ENCODE measurements at regions not wholly inside any gene's neighbourhood (a gene's known extent, or its start where the extent isn't known, plus 50 kb on each side); places are given as distances from the start of the nearest gene placed in this dataset.
"Not testable (repeated sequence)": the region's sequence is repeated elsewhere in the genome, so short reads cannot be mapped to it uniquely, and the experiment has no call there.

DNA sequence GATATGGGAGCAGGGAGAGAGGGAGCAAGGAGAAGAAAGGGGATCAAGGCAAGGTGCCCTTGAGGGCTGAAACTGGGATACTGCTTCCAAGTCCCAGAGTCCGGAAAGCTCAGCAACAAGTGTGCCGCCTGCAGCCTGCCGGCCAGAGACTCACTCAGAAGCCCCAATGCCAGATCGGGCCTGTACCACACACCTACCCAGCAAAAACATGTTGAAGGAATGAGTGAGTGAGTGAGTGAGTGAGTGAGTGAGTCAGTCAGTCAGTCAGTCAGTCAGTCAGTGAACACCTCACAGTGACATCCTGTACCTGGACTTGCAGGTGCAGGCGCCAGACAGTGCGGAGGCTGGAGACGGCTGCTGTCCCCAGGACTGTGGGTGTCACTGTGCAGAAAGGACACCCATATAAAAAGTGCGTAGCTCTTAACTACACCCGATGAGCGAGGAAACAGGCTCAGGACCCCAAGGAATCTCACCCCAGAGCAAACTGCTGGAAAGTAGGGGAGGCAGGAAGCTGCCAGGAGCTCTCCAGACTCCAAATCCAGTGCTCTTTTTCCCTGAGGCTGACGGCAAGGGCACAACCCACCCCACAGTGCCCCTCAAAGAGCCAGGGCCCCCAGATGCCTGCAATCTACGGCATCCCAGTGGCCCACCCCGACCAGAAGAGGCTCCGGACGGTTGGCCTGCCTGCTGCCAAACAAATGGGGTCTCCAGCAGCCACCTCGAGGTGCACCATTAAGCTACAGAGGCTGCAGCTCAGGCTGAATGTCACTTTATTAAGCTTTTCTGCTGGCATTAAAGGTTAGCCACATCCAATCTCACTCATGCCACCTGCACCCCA, 261.7 kb downstream of the NPHP4 start:
- DNase-seq = no peak

DNA sequence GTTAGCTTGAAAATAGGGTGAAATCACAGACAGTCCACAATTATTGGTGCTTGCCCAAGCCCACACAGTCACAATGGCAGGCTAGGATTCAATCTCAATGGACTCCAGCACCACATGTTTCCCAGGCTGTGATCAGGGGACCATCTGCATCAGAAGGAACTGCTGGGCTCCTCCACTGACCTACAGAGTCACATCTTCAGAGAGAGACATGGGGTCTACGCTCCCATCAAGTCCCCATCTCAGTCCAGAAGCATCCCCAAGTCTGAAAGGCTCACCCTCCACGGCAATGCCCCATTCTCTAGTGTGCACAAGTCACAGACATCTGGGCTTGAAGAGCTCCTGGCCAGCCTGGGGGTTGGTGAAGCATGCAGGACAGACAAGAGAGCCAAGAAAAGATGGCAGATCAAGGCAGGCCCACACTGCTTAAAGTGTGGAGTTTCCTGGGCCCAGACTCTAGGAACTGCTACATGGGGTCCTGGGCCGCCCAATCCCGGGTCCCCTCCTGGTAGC, 262.5 kb downstream of the NPHP4 start:
- no peak for DNase-seq

DNA sequence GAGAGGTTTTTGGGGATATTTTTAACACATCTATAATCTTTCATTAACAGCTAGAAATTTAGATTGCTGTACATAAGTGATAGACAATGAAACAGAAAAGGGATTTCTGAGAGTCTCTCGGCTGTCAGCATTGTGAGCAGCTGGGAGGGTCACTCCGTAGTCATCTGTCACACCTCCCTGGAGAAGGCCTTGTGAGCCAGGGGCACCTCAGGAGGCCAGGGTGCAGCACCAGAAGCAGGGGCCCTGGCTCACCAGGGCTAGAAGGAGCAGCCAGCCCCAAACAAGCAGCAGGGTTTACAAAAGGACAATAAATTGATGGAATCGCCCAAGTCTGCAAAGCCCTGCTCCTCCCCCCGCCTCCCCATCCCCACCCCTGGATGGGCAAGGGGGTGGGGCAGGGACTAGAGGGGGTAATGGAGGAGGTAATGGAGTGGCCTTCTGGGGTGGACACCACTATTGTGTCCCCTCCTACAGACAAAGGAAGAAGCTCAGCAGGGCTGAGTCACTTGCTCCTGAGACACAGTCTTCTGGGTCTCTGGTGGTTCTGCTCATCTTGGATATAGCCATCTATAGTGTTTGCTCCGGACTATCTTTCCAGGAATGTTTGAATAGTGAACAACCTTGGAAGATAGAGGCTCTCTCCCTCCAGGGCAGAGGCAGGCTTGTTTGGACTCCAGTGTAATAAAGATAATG, 263.4 kb downstream of the NPHP4 start:
- DNase-seq = no peak

DNA sequence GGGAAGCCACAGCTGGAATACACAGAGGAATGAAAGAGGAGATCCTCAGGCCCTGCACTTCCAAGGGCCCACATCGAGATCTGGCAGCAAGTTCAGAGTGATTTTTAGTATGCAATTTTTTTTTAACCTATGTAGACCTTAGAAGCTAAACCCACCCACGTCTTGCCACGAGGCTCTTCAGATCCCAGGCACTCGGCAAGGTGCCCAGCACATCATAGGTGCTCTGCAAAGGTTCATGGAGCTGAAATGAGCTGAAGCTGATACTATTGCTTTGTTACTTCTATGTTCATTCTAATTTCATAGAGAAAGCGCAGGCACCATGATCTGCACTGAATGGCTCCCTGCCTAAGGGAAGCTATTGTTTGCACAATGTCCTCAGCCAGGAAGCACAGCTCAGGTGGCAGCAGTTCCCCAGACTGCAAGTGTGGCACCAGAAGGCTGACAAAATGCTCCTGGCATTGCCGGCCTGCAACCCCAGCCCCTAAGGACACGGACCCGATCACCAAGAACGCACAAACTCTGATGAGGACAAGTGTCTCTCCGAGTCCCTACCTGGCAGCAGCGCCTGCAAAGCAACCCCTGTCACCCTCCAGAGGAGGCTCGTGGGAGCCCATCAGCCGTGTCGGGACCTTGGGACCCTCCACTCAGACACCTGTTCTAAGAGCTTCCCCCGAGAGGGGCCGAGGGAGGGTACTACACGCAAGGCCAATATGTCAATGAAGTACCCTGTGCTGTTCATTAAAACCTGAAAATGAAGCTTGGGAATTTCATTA, 264.2 kb downstream of the NPHP4 start:
- no peak for DNase-seq

DNA sequence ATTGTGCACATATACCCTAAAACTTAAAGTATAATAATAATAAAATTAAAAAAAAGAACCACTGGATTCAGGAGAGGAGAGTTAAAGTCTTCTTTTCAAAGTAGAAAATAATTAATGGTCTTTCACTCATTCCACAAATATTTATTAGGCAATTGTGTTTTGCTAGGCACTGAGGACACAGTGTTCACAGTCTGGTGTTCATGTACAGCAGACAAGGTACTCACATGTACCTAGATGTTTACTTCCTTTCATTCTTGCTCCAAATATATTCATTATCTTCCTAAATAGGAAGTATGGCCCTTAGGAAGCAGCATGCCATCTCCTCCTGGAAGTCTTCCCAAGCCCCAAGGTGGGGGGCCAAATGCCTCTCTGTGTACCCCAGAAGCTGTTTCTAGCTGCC, 265.0 kb downstream of the NPHP4 start:
- no peak for DNase-seq

DNA sequence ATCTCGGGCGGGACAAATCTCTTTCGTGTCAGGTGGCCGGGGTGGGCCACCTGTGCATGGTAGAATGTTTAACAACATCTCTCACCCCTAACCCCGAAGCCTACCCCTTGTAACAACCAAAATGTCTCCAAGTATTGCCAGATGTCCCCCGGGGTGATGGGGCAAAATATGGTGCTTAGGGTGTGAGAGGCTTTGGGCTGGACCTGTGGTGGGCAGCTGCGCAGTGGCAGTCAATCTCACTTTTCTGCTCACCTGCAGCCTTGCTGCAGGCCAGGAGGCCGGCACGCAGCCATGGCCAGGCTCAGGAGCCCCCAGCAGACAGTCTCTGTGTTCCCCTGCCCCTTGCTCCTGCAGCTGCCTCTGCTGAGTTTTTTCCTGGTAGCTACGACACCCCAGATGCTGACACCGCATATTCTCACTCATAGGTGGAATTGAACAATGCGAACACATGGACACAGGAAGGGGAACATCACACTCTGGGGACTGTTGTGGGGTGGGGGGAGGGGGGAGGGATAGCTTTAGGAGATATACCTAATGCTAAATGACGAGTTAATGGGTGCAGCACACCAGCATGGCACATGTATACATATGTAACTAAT, 265.5 kb downstream of the NPHP4 start:
- DNase-seq = not testable (repeated sequence)

DNA sequence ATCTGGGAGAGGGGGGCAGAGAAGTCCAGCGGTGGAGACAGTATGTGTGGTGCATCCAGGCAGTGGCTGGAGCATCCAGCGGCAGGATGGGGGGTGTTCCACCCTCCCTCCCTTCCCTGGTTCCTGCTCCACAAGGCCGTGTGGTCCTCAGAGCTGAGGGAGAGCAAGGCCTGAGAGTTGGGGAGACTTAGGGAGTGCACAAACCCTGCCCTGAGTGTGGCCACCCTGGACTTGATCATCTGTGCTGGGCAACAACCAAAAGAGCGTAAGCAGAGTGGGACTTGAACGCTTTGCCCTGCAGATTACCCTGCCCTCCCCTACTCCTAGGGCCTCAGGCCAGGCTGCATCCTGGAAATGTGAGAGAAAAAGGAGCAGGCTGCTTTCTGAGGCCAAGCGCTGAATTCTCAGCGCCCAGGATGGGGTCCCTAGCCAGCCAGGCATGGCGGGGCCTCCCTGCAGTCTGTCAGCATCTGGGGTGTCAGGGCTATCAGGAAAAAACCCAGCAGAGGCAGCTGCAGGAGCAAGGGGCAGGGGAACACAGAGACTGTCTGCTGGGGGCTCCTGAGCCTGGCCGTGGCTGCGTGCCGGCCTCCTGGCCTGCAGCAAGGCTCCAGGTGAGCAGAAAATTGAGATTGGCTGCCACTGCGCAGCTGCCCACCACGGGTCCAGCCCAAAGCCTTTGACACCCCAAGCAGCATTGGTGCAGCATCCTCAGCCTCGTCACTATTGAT, 266.2 kb downstream of the NPHP4 start:
- no peak for DNase-seq

DNA sequence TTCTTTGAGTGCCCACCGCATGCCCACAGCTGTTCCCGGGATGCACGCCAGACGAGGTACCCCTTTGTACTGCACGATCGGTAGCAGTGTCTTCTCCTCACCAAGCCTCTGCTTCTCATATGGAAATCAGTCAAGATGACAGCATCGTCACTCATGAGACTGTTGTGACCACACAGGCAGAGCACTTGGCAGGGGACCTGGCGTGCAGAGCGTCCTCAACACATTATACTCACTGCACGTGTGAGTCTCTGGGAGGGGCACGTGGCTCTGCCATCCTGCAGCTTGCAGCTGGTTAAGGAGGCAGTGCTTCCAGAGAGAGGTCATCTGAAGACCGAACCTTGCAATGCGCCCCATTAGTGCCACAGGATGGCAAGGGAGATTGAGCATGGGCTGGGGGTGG, 266.8 kb downstream of the NPHP4 start:
- no peak for DNase-seq

DNA sequence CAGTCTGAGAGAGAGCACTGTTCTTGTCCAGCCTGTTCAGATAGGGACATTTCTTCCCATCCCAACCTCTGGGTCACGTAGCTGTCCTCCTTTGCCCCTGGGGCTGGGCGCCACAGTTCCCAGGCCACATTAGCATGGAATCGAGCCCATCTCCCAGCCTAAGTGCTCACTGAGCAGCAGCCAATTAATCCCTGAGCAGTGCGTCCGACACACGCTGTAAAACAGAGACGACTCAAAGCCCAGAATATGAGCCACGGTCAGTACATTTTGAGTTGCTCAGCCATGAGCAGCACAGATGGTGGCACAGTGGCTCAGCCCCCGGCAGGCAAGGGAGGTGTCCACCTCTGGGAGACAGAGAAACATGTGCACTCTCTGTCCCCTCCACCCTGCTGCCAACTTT, 267.4 kb downstream of the NPHP4 start:
- no peak for DNase-seq

DNA sequence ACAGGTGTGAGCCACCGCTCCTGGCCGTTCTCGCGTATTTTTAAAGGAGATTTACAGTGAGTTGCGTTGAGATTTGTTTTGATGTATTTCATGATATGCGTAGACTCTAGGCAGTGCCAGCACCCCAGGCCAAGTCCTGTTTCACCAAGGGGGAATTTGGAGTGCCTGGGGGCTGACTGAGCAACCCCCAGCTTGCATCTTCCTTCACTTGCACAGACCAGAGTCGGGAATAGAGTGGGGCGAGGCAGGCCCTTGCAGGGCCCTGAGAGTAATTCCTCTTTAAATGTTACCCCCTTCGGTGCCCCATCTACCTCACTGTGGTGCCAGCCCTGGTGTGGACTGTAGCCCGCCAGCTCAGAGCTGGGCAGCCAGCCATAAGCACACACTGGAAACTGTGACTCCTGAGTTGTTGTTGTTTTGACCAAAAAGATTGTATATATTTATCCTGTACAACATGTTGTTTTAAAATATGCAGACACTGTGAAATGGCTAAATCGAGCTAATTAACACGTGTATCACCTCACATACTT, 269.5 kb downstream of the NPHP4 start:
- DNase-seq = no peak

DNA sequence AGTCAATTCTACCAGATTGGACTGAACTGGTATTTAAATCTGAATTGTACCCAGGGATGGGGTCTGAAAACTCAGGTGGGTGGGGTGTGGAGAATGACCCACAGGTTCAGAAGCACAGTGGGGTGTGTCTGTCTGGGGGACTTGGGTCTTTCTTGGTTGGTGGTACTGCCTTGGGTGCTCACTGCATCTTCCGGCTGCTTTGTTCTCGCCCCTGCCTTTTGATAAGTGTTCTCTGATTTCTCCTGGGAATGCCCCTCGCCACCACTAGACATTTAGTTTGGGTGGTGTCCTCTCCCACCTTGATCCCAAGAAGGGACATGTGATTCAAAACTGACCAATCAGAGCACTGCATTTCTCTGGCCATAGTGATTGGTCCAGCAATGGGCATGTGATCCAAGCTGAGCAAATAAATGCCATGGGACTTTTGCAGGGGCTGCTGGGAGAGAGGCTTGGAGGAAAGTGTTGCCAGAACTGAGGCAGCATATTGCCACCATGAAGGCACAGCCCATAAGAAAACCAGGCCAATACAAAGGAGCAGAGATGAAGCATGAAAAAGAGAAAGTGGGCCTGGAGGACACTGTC, 270.5 kb downstream of the NPHP4 start:
- no peak for DNase-seq

DNA sequence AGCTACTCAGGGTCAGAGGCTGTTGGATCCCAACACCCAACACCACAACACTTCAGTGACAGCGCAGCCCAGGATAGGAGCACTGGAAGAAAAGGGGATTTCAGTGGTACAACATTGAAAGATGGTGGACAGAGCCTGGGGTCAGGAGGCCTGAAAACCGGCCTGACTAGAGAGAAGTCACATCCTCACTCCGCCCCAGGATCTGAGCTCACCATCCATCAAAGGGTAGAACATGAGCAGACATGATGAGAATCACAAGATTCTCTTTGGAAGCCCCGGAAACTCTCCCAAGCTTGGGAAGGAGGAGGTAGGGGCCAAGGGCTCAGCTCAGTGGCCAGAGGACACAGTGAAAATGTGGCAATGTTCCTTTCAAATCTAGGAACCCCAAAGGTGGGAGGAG, 271.3 kb downstream of the NPHP4 start:
- DNase-seq = no peak

DNA sequence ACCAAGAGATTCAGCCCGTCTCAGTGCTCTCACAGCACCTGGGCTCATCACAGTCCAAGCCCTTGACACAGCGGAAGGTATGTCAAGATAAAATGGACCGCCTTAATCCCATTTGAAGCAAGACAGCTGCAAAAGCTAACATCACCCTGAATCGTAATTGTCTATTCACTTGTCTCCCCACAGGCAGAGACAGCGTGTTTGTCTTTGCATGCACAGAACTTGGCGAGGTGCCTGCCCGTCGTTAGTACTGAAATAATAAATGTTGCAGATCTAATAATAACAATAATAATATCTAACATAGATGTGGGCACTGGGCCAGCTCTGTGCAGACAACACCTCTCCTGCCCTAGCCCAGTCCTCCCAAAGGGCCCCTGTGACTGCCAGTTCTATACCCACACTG, 271.7 kb downstream of the NPHP4 start:
- DNase-seq = no peak

DNA sequence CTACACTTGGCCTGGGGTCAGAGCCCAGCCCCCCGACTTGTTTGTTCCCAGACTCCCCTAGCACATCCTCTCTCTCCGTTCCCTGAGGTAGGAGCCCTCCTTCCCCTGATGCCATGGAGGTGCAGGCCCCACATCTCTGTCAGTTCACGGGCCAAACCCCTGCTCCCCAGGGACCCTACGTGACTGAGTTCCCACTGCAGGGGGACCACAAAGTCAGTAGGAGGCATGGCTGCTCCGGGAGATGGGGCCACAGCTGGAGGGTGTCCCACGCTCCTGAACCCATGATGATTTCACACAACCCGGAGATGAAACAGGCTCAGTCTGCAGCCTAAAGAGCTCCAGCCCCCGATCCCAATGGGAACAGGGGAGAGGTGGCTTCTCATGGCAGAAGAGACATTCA, 272.2 kb downstream of the NPHP4 start:
- no peak for DNase-seq

DNA sequence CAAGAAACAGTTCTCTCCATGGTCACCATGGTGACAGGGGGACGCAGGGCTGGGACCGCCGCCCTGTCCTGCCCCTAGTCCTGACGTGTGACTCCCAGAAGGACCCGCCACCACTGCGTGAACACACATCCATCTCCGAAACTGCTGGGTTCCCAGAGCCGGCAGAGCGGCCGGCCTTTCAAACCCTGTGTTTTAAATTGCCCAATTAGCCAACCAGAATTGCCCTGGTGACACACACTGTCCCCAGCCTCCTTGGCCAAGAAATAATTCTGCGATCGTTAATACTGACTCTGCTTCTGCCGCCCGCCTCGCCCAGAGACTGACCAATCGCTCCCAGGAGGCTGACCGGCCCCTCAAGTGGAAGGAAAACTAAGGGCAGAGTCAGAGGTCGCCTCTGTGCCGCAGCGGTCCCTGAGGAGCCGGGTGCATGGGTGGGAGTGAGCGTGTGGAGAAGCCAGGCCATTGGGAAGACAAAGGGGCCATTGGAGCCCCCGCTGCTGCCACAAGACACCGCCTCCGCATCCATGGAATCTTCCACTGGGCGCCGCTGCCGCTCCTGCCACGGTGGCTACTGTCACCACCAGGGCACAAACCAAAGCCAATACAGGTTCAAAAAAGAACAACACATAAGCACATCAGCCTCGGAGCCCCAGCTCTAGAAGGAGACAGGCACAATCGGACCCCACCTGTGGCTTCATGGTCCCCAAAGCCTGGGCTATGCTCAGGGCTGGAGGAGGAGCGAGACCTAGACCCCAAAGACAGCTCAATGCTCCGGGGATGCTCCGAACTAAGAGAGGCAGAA, 273.2 kb downstream of the NPHP4 start:
- DNase-seq = no peak

DNA sequence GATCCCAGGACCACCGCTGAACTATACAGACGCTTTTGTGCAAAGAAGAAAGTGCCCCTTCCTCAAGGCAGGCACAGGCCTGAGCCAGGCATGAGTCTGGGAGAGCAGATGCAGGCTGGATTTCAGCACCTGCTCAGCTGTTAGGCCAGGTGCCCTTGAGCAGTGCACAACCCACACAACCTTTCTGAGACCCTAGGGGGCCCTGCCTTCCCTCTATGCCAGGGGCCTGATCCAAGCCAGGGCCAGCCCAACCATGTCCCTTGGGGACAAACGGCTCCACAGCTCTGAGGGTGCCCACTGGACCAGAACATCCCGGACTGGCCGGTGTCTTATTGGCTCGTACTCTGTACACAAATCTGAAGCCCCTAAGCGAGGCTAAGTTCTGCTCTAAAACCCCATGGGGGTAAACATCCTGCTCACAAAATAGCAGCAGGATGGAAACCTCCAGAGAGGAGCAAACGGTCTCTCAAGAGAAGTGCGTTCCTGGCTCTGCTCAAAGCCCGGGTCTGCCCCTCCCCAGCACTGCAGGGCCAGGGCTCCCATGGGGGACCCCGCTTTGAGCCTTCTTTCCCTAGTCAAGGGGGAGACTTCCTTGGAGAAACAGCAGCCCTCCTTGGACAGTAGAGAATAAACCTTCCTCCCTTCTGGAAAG, 275.1 kb downstream of the NPHP4 start:
- DNase-seq = no peak

DNA sequence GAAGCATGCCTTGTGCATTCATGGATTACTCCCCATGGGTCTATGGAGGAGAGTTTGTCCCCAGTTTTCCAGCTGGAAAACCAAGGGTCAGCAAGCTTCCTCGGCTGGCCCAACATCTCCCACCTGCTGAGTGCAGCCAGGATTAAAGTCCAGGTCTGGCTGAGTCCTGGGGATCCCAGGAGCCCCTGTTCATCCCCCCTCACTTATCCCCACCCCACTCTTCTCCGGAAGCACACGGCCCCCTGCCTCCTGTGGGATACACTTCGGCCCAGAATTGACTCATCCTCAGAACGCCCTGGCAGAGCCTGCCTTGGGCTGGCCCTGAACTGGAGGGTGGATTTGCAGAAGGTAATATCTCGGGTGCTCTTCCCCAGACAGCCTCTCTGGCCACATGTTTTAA, 276.1 kb downstream of the NPHP4 start:
- no peak for DNase-seq

DNA sequence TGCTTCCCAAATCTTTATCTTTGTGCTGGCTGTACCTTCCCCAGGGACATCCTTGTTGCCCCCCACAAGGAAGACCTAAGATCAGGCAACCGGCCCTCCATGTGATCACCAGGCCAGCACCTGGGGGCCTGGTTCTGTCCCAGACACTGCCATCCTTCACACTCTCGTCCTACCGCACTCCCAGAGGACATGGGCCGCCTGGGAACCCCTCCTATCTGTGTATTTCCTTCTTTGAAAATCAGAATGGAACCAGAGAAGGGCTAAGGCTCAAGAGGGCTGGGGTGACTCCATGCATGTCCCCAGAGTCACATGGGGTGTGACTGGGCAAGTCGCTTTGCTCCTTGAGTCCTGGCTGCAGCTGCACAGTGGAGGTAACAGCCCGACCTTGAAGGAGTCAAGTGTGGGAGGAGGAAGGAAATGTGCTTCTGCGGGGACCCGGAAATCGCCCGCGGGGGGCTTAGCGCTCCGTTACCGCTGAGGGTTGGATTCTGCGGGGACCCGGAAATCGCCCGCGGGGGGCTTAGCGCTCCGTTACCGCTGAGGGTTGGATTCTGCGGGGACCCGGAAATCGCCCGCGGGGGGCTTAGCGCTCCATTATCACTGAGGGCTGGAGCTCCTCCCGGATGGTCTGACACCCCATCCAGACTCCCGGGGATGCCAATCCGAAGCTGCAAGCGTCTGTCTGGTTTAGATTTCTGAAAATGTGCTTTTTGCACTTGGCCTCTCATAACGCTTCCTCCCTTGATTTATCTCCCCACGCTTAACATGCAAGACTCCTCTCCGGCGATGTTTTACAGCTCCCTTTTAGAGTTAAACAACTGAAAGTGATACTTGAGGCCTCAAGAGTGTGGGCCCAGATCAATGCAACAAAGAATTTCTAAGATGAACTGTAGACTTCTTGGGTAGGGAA, 278.9 kb downstream of the NPHP4 start:
- no peak for DNase-seq

DNA sequence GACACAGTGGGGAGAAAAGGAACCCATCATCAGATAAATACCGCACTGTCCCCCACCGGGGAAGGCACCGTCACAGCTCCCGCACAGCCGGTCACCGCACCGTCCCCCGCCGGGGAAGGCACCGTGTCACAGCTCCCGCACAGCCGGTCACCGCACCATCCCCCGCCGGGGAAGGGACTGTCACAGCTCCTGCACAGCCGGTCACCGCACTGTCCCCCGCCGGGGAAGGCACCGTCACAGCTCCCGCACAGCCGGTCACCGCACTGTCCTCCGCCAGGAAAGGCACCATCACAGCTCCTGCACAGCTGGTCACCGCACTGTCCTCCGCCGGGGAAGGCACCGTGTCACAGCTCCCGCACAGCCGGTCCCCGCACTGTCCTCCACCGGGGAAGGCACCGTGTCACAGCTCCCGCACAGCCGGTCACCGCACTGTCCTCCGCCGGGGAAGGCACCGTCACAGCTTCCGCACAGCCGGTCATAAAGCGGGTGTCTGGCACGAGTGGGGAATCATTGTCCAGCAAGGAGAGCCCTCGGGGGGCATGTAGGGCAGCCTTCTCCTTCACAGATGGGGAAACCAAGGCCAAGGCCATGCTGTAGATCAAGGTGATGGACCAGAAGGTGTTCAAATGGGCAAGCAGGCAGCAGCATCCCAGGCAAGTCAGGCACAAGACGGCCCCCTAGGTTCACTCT, 280.1 kb downstream of the NPHP4 start:
- no peak for DNase-seq

All from activated CD4-positive, alpha-beta T cell treated with anti-CD3 and anti-CD28 coated beads for 4 hours (primary cell).